Skeletal muscle tissue (tissue), 3 donors: ENCODE measurements at regions not wholly inside any gene's neighbourhood (a gene's known extent, or its start where the extent isn't known, plus 50 kb on each side); places are given as distances from the start of the nearest gene placed in this dataset.
"Not testable (repeated sequence)": the region's sequence is repeated elsewhere in the genome, so short reads cannot be mapped to it uniquely, and the experiment has no call there.

ENCODE experiments used
- H3K27ac ChIP-seq: one replicate; pipeline ENCODE4 v1.7.0; 2013; ENCODE audit warnings: mild to moderate bottlenecking, low read depth, low read length, inconsistent platforms
- H3K27me3 ChIP-seq, 3 donors: one replicate each; pipeline ENCODE4 v1.7.0; 2013; ENCODE audit warnings: low read length in 3 of 3; ENCODE audit not compliant: control insufficient read depth in 3 of 3, insufficient read depth in 3 of 3
- H3K36me3 ChIP-seq, 3 donors: one replicate each; pipeline ENCODE4 v1.7.0; 2013; ENCODE audit warnings: low read length in 3 of 3; ENCODE audit not compliant: control insufficient read depth in 3 of 3, insufficient read depth in 3 of 3
- H3K4me1 ChIP-seq, 3 donors: one replicate each; pipeline ENCODE4 v1.7.0; 2013; ENCODE audit warnings: low read length in 3 of 3, mild to moderate bottlenecking in 3 of 3; ENCODE audit not compliant: control insufficient read depth in 3 of 3, insufficient read depth in 3 of 3
- H3K4me3 ChIP-seq, 3 donors: one replicate each; pipeline ENCODE4 v1.7.0; 2013; ENCODE audit warnings: low read length in 3 of 3
- H3K9ac ChIP-seq, 3 donors: one replicate each; pipeline ENCODE4 v1.7.0; 2013; ENCODE audit warnings: low read length in 3 of 3, mild to moderate bottlenecking in 3 of 3, moderate library complexity in 2 of 3, low read depth in 1 of 3
- H3K9me3 ChIP-seq, 3 donors: one replicate each; pipeline ENCODE4 v1.7.0; 2013; ENCODE audit warnings: low read length in 3 of 3; ENCODE audit not compliant: control insufficient read depth in 3 of 3
- donor health status: Osteomylitis.

DNA sequence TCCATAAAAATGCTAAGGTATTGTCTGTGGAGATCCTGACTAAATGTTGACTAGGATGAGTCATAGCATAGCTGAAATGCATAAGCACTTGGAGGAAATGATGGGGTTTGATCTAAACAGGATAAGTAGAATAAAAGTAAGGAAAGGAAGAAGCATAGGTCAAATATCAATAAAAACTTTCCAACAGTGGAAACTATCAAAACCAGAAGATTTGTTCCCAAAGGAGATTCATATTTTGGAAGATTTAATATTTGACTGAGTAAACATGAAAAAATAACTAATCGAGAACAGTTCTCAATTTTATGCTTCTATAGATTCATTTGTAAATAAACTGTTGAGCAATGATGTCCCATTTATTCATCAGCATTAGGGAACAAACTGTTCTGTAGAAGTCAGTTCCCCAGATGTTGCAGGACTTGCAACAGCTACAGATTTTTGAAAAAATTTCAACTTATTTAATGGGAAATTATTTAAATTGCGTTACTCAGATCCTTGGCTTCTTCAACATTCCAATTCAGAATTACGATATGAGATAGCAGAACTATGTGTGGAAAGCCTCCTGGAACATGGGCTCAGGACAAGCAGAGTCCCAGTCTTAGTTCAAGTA lies 133.7 kb upstream of the TBX18 start:
- no peak overlapping the region for H3K4me3 ChIP-seq
- no peaks in the 10 kb centered on the region for H3K9me3 ChIP-seq
- no peak overlapping the region for H3K27ac ChIP-seq
- no peaks in the 10 kb centered on the region for H3K27me3 ChIP-seq
- no peaks in the 10 kb centered on the region for H3K4me1 ChIP-seq
- no peak overlapping the region for H3K9ac ChIP-seq
- H3K36me3 ChIP-seq = no peaks in the 10 kb centered on the region

GRCh38 chr6:84897011-84897410 lies 132.6 kb upstream of the TBX18 start:
- no peak overlapping the region for H3K9ac ChIP-seq
- H3K36me3 ChIP-seq = no peaks in the 10 kb centered on the region
- no peaks in the 10 kb centered on the region for H3K4me1 ChIP-seq
- H3K4me3 ChIP-seq = no peak overlapping the region
- H3K9me3 ChIP-seq = no peaks in the 10 kb centered on the region
- no peaks in the 10 kb centered on the region for H3K27me3 ChIP-seq
- no peak overlapping the region for H3K27ac ChIP-seq

DNA sequence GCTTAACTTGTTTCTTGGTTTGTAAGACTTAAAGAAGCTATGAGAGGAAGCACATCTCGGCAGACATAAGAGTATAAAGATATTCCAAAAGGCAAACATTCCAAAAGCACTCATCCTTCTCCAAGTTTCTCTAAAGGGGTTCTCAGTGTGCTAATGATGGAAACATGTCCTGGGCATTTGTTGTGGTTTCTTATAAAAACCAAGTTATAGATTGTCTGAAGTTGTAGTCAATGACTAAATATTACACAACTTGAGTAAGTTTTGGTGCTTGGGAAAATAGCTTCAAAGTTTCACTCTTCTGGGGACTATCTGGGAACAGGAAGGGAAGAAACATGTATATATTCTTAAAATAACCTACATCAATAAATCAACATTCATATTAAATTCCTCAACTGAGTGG lies 128.3 kb upstream of the TBX18 start:
- Histone ChIP-seq H3K4me3 (no peak overlapping the region), H3K9ac (no peak overlapping the region), H3K9me3 (peaks cover 0 to 2% (median 0%) of the 10 kb centered on the region in 3 donors), H3K27ac (no peak overlapping the region), H3K4me1 (no peaks in the 10 kb centered on the region), H3K36me3 (no peaks in the 10 kb centered on the region), H3K27me3 (no peaks in the 10 kb centered on the region)

- Histone ChIP-seq H3K27ac (no peak overlapping the region), H3K36me3 (no peaks in the 10 kb centered on the region), H3K4me1 (no peaks in the 10 kb centered on the region), H3K27me3 (no peaks in the 10 kb centered on the region), H3K9ac (no peak overlapping the region), H3K9me3 (no peaks in the 10 kb centered on the region), H3K4me3 (no peak overlapping the region)
Observed at GRCh38 chr6:84882768-84883766, 118.7 kb upstream of the TBX18 start.

DNA sequence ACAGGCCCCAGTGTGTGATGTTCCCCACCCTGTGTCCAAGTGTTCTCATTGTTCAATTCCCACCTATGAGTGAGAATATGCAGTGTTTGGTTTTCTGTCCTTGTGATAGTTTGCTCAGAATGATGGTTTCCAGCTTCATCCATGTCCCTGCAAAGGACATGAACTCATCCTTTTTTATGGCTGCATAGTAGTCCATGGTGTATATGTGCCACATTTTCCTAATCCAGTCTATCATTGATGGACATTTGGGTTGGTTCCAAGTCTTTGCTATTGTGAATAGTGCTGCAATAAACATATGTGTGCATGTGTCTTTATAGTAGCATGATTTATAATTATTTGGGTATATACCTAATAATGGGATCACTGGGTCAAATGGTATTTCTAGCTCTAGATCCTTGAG lies 115.0 kb upstream of the TBX18 start:
- H3K9me3 ChIP-seq, H3K9ac ChIP-seq, H3K4me3 ChIP-seq, H3K27ac ChIP-seq, H3K27me3 ChIP-seq, H3K36me3 ChIP-seq, H3K4me1 ChIP-seq: not testable (repeated sequence)

DNA sequence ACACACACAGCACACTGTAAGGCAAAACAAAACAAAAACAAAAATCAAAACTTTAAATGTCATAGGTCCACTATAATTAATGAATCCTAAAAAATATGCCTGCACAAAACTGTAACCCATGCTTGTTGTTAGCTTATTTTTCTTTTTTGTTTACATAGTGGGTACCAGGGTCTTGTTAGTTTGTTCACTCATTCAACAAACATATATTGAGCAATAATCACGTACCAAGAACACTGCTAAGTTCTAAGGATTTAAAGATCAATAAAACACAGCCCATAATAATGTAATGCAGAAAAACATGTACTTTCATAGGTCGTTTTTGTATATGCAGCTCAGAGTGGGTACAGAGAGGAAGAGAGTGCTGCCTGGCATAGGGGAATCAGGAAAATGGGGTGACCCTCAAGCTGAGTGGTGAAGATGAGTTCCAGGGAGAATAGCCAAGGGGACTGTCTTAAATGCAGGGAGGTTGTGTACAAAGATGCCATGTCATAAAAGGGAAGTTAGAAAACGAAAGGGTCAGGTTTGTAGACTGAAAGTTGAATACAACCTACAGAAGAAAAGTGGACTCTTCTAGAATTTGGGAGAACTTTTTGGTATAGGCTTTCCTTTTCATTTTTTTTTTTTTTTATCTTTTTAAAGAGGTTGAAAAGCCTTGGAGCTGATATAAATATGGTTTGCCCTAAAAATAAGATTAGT lies 113.3 kb upstream of the TBX18 start:
- Histone ChIP-seq H3K4me1 (no peaks in the 10 kb centered on the region), H3K27ac (no peak overlapping the region), H3K9ac (no peak overlapping the region), H3K9me3 (no peaks in the 10 kb centered on the region), H3K4me3 (no peak overlapping the region), H3K27me3 (no peaks in the 10 kb centered on the region), H3K36me3 (no peaks in the 10 kb centered on the region)

- H3K27me3 ChIP-seq = no peaks in the 10 kb centered on the region
- H3K4me3 ChIP-seq = no peak overlapping the region
- H3K27ac ChIP-seq = no peak overlapping the region
- no peak overlapping the region for H3K9ac ChIP-seq
- no peaks in the 10 kb centered on the region for H3K36me3 ChIP-seq
- H3K9me3 ChIP-seq = no peaks in the 10 kb centered on the region
- no peaks in the 10 kb centered on the region for H3K4me1 ChIP-seq
Observed at GRCh38 chr6:84876723-84877514, 112.5 kb upstream of the TBX18 start.

DNA sequence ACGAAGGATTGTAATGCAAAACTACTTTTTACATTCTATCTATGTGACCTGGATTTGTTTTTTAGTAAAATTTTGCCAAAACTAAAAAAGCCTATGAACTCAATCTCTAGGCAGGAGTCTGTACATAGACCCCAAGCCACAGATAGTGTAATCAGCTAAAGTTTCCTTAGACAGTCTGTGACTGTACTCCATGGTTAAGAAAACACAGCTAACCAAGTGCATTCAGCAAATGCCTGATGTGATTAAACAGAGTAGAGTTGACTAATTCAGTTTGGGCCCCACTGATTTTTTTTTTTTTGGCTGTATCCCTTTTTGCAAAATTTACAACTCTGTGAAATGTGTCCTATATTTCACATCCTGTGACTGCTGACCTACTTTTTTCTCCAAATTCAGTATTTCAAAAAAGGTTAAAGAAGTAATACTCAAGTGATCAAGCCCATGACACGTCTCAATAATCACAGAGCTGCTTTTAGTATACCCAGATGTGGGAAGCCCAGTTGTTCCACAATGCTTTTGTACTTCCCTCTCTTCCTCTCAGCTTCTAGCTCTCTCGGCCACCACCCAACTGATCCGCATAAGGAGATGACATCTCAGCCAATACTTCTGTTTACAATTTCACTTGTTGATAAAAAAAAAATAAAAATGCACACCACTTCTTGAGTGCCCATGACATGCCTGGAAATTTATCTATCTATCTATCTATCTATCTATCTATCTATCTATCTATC lies 108.8 kb upstream of the TBX18 start:
- H3K27me3 ChIP-seq = no peaks in the 10 kb centered on the region
- H3K9ac ChIP-seq = no peak overlapping the region

DNA sequence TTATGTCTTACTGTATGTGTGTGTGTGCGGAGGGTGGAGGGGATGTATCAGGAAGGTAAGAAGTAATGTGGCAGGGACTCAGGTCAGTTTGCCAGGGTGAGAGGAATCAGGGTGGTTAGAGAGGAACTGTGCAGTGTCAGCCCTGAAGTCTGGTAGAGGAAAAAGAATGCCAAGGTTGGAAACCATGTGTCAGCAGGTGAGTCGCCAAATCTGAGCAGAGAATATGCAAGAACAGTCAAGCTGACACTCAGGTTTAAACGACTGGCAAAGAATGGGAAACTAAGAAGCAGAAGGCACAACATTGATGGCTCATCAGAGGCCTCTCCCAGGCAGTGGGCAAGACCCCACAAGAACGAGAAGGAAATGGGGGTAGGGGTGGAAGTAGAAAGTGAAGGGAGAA lies 107.5 kb upstream of the TBX18 start:
- H3K27me3 ChIP-seq = no peaks in the 10 kb centered on the region
- no peak overlapping the region for H3K9ac ChIP-seq
- no peaks in the 10 kb centered on the region for H3K4me1 ChIP-seq
- H3K4me3 ChIP-seq = no peak overlapping the region
- no peaks in the 10 kb centered on the region for H3K36me3 ChIP-seq
- no peaks in the 10 kb centered on the region for H3K9me3 ChIP-seq
- H3K27ac ChIP-seq = no peak overlapping the region

More for the DNA sequence above, 108.8 kb upstream of the TBX18 start:
- Histone ChIP-seq H3K4me1 (no peaks in the 10 kb centered on the region), H3K36me3 (no peaks in the 10 kb centered on the region), H3K4me3 (no peak overlapping the region), H3K27ac (no peak overlapping the region), H3K9me3 (no peaks in the 10 kb centered on the region)
